ENCODE measurements at regions not wholly inside any gene's neighbourhood (a gene's known extent, or its start where the extent isn't known, plus 50 kb on each side); places are given as distances from the start of the nearest gene placed in this dataset.
"Not testable (repeated sequence)": the region's sequence is repeated elsewhere in the genome, so short reads cannot be mapped to it uniquely, and the experiment has no call there.

- H3K27me3 ChIP-seq (ENCODE audit: insufficient read depth, poor library complexity, severe bottlenecking), result no peaks in the 10 kb centered on the region
- no peak overlapping the region for H3K4me3 ChIP-seq (replicated peaks; ENCODE audit: insufficient read depth, low read length)
- TF ChIP-seq POLR2AphosphoS5 (IDR thresholded peaks at IDR 0.05; ENCODE audit: low read depth), result no peak
- H3K27ac ChIP-seq (replicated peaks), result no peak overlapping the region
- no peak for DNase-seq (ENCODE audit: low read depth in 1 of 2, low spot score in 1 of 2)
Measured at GRCh38 chr3:110015231-110015963, 678.1 kb upstream of the DPPA4 start.

DNA sequence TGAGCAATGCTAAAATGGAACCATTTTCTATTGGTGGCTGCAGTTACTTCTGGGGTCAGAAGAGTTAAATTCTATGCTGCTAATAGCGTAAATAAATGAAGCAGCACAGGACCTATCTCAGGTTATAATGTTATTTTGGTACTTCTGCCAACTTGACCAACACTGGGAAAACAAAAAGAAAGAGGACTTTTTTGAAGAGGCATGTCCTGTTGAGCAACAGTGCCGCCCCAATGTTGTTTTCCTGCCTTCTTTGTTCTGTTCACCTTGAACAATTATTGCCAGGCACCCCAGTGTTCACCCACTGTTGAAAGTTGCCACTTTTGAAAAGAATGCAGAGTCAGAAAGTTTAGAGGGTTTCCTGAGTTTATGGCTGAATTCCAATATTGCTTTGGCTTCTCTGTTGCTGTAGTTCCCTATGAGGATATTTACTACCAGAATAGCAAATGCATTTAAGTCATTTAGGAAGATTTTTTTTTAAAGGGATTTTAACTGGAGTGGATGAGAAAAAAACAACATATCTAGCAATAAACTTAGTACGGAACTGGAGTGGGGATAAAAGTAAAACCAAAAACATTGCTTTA, 679.0 kb upstream of the DPPA4 start:
- no peaks in the 10 kb centered on the region for H3K27me3 ChIP-seq (ENCODE audit: insufficient read depth, poor library complexity, severe bottlenecking)
- H3K4me3 ChIP-seq (replicated peaks; ENCODE audit: insufficient read depth, low read length), result no peak overlapping the region
- H3K27ac ChIP-seq (replicated peaks), result no peak overlapping the region
- TF ChIP-seq REST (IDR thresholded peaks at IDR 0.05; ENCODE audit: insufficient replicate concordance, low read depth) (no peak), POLR2AphosphoS5 (IDR thresholded peaks at IDR 0.05; ENCODE audit: low read depth) (no peak), SPI1 (IDR thresholded peaks at IDR 0.05; ENCODE audit: borderline replicate concordance, low read depth) (no peak), CTCF (IDR thresholded peaks at IDR 0.05; ENCODE audit: insufficient read depth, low read length) (no peak), GABPA (IDR thresholded peaks at IDR 0.05; ENCODE audit: low read depth) (no peak)
- DNase-seq (ENCODE audit: low read depth in 1 of 2, low spot score in 1 of 2), result no peak

- Histone ChIP-seq H3K27me3 (ENCODE audit: insufficient read depth, poor library complexity, severe bottlenecking) (no peaks in the 10 kb centered on the region), H3K4me3 (replicated peaks; ENCODE audit: insufficient read depth, low read length) (no peak overlapping the region), H3K27ac (replicated peaks) (no peak overlapping the region)
- no peak for DNase-seq (ENCODE audit: low read depth in 1 of 2, low spot score in 1 of 2)
- TF ChIP-seq POLR2AphosphoS5 (IDR thresholded peaks at IDR 0.05; ENCODE audit: low read depth) (no peak), SPI1 (IDR thresholded peaks at IDR 0.05; ENCODE audit: borderline replicate concordance, low read depth) (no peak)
Measured at GRCh38 chr3:110017304-110017703, 680.0 kb upstream of the DPPA4 start.

- H3K27me3 ChIP-seq (ENCODE audit: insufficient read depth, poor library complexity, severe bottlenecking), result no peaks in the 10 kb centered on the region
- H3K27ac ChIP-seq (replicated peaks), result no peak overlapping the region
- no peak for DNase-seq (ENCODE audit: low read depth in 1 of 2, low spot score in 1 of 2)
- no peak overlapping the region for H3K4me3 ChIP-seq (replicated peaks; ENCODE audit: insufficient read depth, low read length)
- no peak for TF ChIP-seq GABPA (IDR thresholded peaks at IDR 0.05; ENCODE audit: low read depth)
Measured at GRCh38 chr3:110021659-110022058, 684.3 kb upstream of the DPPA4 start.

- H3K27ac ChIP-seq (replicated peaks); H3K27me3 ChIP-seq (ENCODE audit: insufficient read depth, poor library complexity, severe bottlenecking); DNase-seq (ENCODE audit: low read depth in 1 of 2, low spot score in 1 of 2): not testable (repeated sequence)
Measured at GRCh38 chr3:110023022-110023421, 685.7 kb upstream of the DPPA4 start.

DNA sequence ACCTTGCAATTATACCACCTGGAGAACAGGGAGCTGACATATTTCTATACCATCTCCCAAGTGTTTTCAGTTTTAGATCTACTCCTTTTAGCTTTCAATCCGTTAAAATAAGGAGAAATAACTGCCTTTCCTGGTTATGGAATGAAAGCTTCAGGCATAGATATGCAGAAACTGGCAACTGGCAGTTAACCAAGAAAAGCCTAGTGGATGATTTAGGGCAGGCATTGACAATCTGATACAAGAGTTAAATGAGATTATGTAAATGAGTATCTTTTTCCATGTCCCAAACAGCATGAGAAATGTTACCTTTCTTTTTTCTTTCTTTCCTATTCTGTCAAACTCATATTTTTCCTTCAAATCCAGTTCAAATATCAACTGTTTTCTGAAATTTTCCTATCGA, 689.1 kb upstream of the DPPA4 start:
- no peak overlapping the region for H3K4me3 ChIP-seq (replicated peaks; ENCODE audit: insufficient read depth, low read length)
- H3K27ac ChIP-seq (replicated peaks), result no peak overlapping the region
- no peaks in the 10 kb centered on the region for H3K27me3 ChIP-seq (ENCODE audit: insufficient read depth, poor library complexity, severe bottlenecking)
- TF ChIP-seq REST (IDR thresholded peaks at IDR 0.05; ENCODE audit: insufficient replicate concordance, low read depth) (no peak), POLR2AphosphoS5 (IDR thresholded peaks at IDR 0.05; ENCODE audit: low read depth) (no peak), CTCF (IDR thresholded peaks at IDR 0.05; ENCODE audit: insufficient read depth, low read length) (no peak), SPI1 (IDR thresholded peaks at IDR 0.05; ENCODE audit: borderline replicate concordance, low read depth) (no peak), GABPA (IDR thresholded peaks at IDR 0.05; ENCODE audit: low read depth) (no peak)
- no peak for DNase-seq (ENCODE audit: low read depth in 1 of 2, low spot score in 1 of 2)

More at GRCh38 chr3:110023022-110023421, 685.7 kb upstream of the DPPA4 start:
- H3K4me3 ChIP-seq (replicated peaks; ENCODE audit: insufficient read depth, low read length), result not testable (repeated sequence)
